CD4-positive, alpha-beta T cell (primary cell): ENCODE measurements at regions not wholly inside any gene's neighbourhood (a gene's known extent, or its start where the extent isn't known, plus 50 kb on each side); places are given as distances from the start of the nearest gene placed in this dataset.
A peak's percentile ranks its signal among the peaks of the same experiment; 100 is the strongest.

Experiments used
- ATAC-seq: fragments of 200-7000 bp; cut with Tn5 transposase; one replicate; pipeline ENCODE4 v1.10.0; 2022; ENCODE audit warnings: mild to moderate bottlenecking; ENCODE audit not compliant: poor library complexity
- CTCF ChIA-PET: fragments of 350-600 bp; sonication (Branson Sonifier 250); formaldehyde crosslinking; loops from one replicate; lab custom pipeline; 2021; ENCODE audit warnings: antibody characterized with exemption, inconsistent platforms; lab: Charles Lee
- POLR2A ChIA-PET: fragments of 350-600 bp; sonication (Branson Sonifier 250); formaldehyde crosslinking; loops from one replicate; lab custom pipeline; 2021; ENCODE audit warnings: antibody characterized with exemption, inconsistent platforms; lab: Charles Lee
- DNase-seq, 14 experiments: peaks; one replicate each; pipeline ENCODE4 v3.0.0-alpha.2; 2013 to 2020; ENCODE audit warnings: mixed read lengths in 2 of 14
- H3K27ac ChIP-seq, 2 donors: one replicate each; pipeline versions ENCODE4 v1.5.1 to v1.7.0; 2013; ENCODE audit warnings: low read length in 2 of 2, low read depth in 1 of 2, mild to moderate bottlenecking in 1 of 2
- H3K27me3 ChIP-seq, 2 experiments: 1 replicate in 1 of 2; 2 replicates in 1 of 2; pipeline versions ENCODE4 v1.6.1 to v1.7.0; 2013; ENCODE audit warnings: low read length in 2 of 2, control low read depth in 1 of 2, mild to moderate bottlenecking in 1 of 2, moderate library complexity in 1 of 2; ENCODE audit not compliant: insufficient read depth in 2 of 2, control insufficient read depth in 1 of 2
- H3K36me3 ChIP-seq: one replicate; pipeline ENCODE4 v1.6.1; 2013; ENCODE audit warnings: low read length, control low read depth; ENCODE audit not compliant: insufficient read depth
- H3K4me1 ChIP-seq: one replicate; pipeline ENCODE4 v1.6.1; 2013; ENCODE audit warnings: low read length, control low read depth; ENCODE audit not compliant: insufficient read depth
- H3K4me3 ChIP-seq: one replicate; pipeline ENCODE4 v1.5.1; 2013; ENCODE audit warnings: mild to moderate bottlenecking, low read length, moderate library complexity
- H3K9me3 ChIP-seq, 2 experiments: 1 replicate in 1 of 2; 2 replicates in 1 of 2; pipeline versions ENCODE4 v1.6.1 to v1.7.0; 2013; ENCODE audit warnings: low read length in 2 of 2, mild to moderate bottlenecking in 2 of 2, control low read depth in 1 of 2, moderate library complexity in 1 of 2; ENCODE audit not compliant: control insufficient read depth in 1 of 2, insufficient read depth in 1 of 2
- H3K27ac Mint-ChIP-seq: one replicate; pipeline ENCODE4 v1.8.0; 2020; ENCODE audit warnings: mixed read lengths
- H3K27me3 Mint-ChIP-seq: one replicate; pipeline ENCODE4 v1.8.0; 2021; ENCODE audit warnings: mixed read lengths
- H3K36me3 Mint-ChIP-seq: one replicate; pipeline ENCODE4 v1.8.0; 2021; ENCODE audit warnings: low read depth, mixed read lengths
- H3K4me1 Mint-ChIP-seq: one replicate; pipeline ENCODE4 v1.8.0; 2021; ENCODE audit warnings: low read depth, mixed read lengths
- H3K4me3 Mint-ChIP-seq: one replicate; pipeline ENCODE4 v1.8.0; 2020; ENCODE audit warnings: mild to moderate bottlenecking, mixed read lengths
- H3K9me3 Mint-ChIP-seq: one replicate; pipeline ENCODE4 v1.8.0; 2020; ENCODE audit warnings: mixed read lengths
- CTCF ChIP-seq: fragments of 200-600 bp; IDR thresholded peaks from one replicate; pipeline ENCODE4 v1.8.0; 2022; ENCODE audit warnings: antibody characterized with exemption, mild to moderate bottlenecking
- intact Hi-C, 2 experiments: fragments of 100-400 bp; cut with DNase I in 1 of 2; cut with micrococcal nuclease in 1 of 2; formaldehyde crosslinking; loops; one replicate each; pipeline versions ENCODE4 v1.15.1 to v1.9.0; 2023 to 2025; cut with DNase I, micrococcal nuclease

DNA sequence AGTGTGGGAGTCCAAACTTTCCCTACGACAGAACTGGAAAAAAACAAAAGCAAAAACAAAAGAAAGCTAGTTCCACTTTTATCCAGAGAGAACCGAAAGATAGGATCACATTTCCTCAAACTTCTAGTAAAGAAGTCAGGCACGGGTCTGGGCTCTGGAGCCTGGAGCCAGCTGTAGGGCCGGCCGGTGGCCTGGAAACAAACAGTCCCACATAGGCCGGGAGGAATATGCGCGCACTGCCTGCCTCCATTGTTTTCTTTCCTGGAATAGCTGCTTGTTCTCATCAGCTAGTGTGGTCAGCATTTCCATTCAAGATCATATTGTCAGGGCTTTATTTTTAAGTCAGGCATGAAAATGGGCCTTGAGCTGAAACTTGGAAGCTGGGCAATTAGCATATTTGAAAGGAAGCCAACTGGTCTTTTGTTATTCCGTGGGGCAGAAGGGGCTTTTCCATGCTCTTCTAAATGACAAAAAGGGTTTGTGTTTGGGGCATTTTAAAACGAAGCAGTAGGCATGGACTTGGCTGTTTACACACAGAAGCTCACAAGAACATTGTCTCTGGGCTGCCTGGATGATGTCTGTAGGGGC, 58.7 kb upstream of the RFX8 start:
- Histone ChIP-seq H3K27ac (no peak overlapping the region), H3K4me3 (no peak overlapping the region), H3K27me3 (no peaks in the 10 kb centered on the region), H3K9me3 (no peaks in the 10 kb centered on the region), H3K36me3 (no peaks in the 10 kb centered on the region), H3K4me1 (no peaks in the 10 kb centered on the region)
- no peak for DNase-seq
- no peak overlapping the region for H3K4me3 Mint-ChIP-seq
- CTCF ChIA-PET, result no interaction called here
- H3K9me3 Mint-ChIP-seq, result no peaks in the 10 kb centered on the region
- no peaks in the 10 kb centered on the region for H3K27me3 Mint-ChIP-seq
- ATAC-seq, result no peak
- H3K27ac Mint-ChIP-seq, result no peak overlapping the region
- no peak for TF ChIP-seq CTCF
- intact Hi-C loops, result no loop called here
- no peaks in the 10 kb centered on the region for H3K36me3 Mint-ChIP-seq
- H3K4me1 Mint-ChIP-seq, result no peaks in the 10 kb centered on the region
- POLR2A ChIA-PET, result no interaction called here

GRCh38 chr2:101528501-101528900, 53.6 kb upstream of the RFX8 start:
- Mint-ChIP-seq H3K4me3 (no peak overlapping the region), H3K27ac (no peak overlapping the region), H3K4me1 (no peaks in the 10 kb centered on the region), H3K9me3 (no peaks in the 10 kb centered on the region), H3K36me3 (no peaks in the 10 kb centered on the region), H3K27me3 (no peaks in the 10 kb centered on the region)
- ATAC-seq (no peak), DNase-seq (no peak)
- no peaks in the 10 kb centered on the region for H3K36me3 ChIP-seq
- no peak overlapping the region for H3K27ac ChIP-seq
- H3K4me1 ChIP-seq, result no peaks in the 10 kb centered on the region
- H3K4me3 ChIP-seq, result no peak overlapping the region
- H3K27me3 ChIP-seq, result no peaks in the 10 kb centered on the region
- intact Hi-C loops, result loop anchor here in 1 of 2 experiments (5.0 kb wide), 1 partner anchor 79 kb away; no protein-coding TSS in a partner anchor
- POLR2A ChIA-PET, result no interaction called here
- TF ChIP-seq CTCF, result no peak
- no peaks in the 10 kb centered on the region for H3K9me3 ChIP-seq
- CTCF ChIA-PET, result no interaction called here

DNA sequence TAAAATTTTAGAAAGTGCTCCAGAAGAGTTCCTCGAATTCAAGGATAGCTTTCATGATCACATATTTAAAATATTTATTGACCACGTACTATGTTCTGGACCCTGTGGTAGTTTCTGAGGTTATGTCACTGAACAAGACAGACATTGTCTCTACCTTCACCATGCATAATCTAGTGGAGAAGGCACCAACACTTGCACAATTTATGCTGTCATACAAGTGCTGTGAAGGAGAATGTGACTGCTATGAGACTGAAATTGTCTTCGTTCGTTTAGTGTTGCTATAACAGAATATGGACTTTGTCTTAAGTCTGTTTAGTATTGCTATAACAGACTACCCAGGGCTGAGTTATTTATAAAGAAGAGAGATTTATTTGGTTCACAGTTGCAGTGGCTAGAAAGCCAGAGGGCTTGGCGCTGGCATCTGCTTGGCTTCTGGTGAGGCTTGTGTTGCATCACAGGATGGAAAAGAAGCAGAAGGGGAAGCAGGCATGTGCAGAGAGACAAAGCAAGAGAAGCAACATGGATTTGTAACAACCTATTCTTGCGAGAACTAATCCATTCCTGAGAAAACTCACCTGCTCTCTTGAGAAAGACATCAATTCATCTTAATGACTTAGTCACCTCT, 50.0 kb upstream of the RFX8 start:
- Histone ChIP-seq H3K36me3 (no peaks in the 10 kb centered on the region), H3K9me3 (no peaks in the 10 kb centered on the region), H3K27ac (no peak overlapping the region), H3K4me3 (no peak overlapping the region), H3K27me3 (no peaks in the 10 kb centered on the region), H3K4me1 (peaks cover 4% of the 10 kb centered on the region)
- Mint-ChIP-seq H3K9me3 (no peaks in the 10 kb centered on the region), H3K4me3 (no peak overlapping the region), H3K36me3 (no peaks in the 10 kb centered on the region), H3K4me1 (no peaks in the 10 kb centered on the region), H3K27me3 (no peaks in the 10 kb centered on the region), H3K27ac (no peak overlapping the region)
- DNase-seq (peak in 1 of 14 experiments; percentile 15), ATAC-seq (no peak)
- ChIA-PET POLR2A (no interaction called here), CTCF (no interaction called here)
- no peak for TF ChIP-seq CTCF
- intact Hi-C loops, result loop anchor here in 1 of 2 experiments (5.0 kb wide), 1 partner anchor 82 kb away; no protein-coding TSS in a partner anchor
